Caco-2 (cell line): ENCODE measurements at regions not wholly inside any gene's neighbourhood (a gene's known extent, or its start where the extent isn't known, plus 50 kb on each side); places are given as distances from the start of the nearest gene placed in this dataset.

ENCODE experiments used
- BruUV-seq: library from RNA; stranded (reverse); fragments of 400-500 nt; replicated peaks from 2 replicates; lab custom pipeline; 2021; lab: Mats Ljungman, UMichigan
- CTCF ChIA-PET: fragments of 300-600 bp; sonication (Branson Sonifier 250); formaldehyde crosslinking; loops from one replicate; lab custom pipeline; 2022; ENCODE audit warnings: antibody characterized with exemption; lab: Charles Lee
- POLR2A ChIA-PET: fragments of 300-600 bp; sonication (Branson Sonifier 250); formaldehyde crosslinking; loops from one replicate; lab custom pipeline; 2022; ENCODE audit warnings: antibody characterized with exemption; lab: Charles Lee
- DNase-seq, 2 experiments: peaks; one replicate each; pipeline versions ENCODE4 v3.0.0 to v3.0.0-alpha.2; 2020 to 2022
- H3K27me3 ChIP-seq: replicated peaks from 2 replicates; pipeline ENCODE4 v1.6.0; 2011; ENCODE audit warnings: low read length; ENCODE audit not compliant: control insufficient read depth, insufficient read depth
- H3K36me3 ChIP-seq: 2 replicates; pipeline ENCODE4 v1.5.1; 2011; ENCODE audit warnings: low read length; ENCODE audit not compliant: control insufficient read depth, insufficient read depth
- H3K4me1 ChIP-seq: fragments of 250-450 bp; sonication (Bioruptor Pico); 2 replicates; pipeline ENCODE4 v1.5.1; 2020; ENCODE audit warnings: mild to moderate bottlenecking
- H3K4me3 ChIP-seq: 2 replicates; pipeline ENCODE4 v1.5.1; 2011; ENCODE audit warnings: low read depth, mild to moderate bottlenecking, control low read depth, low read length
- H3K9me3 ChIP-seq: fragments of 250-450 bp; sonication (Bioruptor Pico); 2 replicates; pipeline ENCODE4 v1.5.1; 2020; ENCODE audit warnings: mild to moderate bottlenecking, moderate library complexity
- H3K27ac Mint-ChIP-seq: one replicate; pipeline ENCODE4 v1.8.0; 2022; ENCODE audit warnings: mixed read lengths; ENCODE audit not compliant: unreplicated experiment
- H3K27me3 Mint-ChIP-seq: one replicate; pipeline ENCODE4 v1.8.0; 2022; ENCODE audit warnings: mixed read lengths; ENCODE audit not compliant: insufficient read depth, unreplicated experiment
- H3K36me3 Mint-ChIP-seq: one replicate; pipeline ENCODE4 v1.8.0; 2022; ENCODE audit warnings: mild to moderate bottlenecking, mixed read lengths; ENCODE audit not compliant: insufficient read depth, unreplicated experiment
- H3K4me1 Mint-ChIP-seq: one replicate; pipeline ENCODE4 v1.8.0; 2022; ENCODE audit warnings: low read depth, mixed read lengths; ENCODE audit not compliant: unreplicated experiment
- H3K4me3 Mint-ChIP-seq: one replicate; pipeline ENCODE4 v1.8.0; 2022; ENCODE audit warnings: mild to moderate bottlenecking, moderate library complexity, mixed read lengths; ENCODE audit not compliant: unreplicated experiment
- H3K9me3 Mint-ChIP-seq: one replicate; pipeline ENCODE4 v1.8.0; 2022; ENCODE audit warnings: mixed read lengths; ENCODE audit not compliant: unreplicated experiment
- intact Hi-C: fragments of 100-400 bp; cut with micrococcal nuclease; formaldehyde crosslinking; loops from one replicate; pipeline ENCODE4 v1.10.0; 2022; ENCODE audit not compliant: unreplicated experiment
- TF ChIP-seq, protein P1 (sequence below), 2 experiments: fragments of 200-600 bp in 1 of 2; IDR thresholded peaks; 1 replicate in 1 of 2; 2 replicates in 1 of 2; pipeline versions ENCODE4 v1.5.1 to v1.8.0; 2011 to 2022; ENCODE audit warnings: antibody characterized with exemption in 1 of 2, control low read depth in 1 of 2, inconsistent platforms in 1 of 2, low read depth in 1 of 2, low read length in 1 of 2, mild to moderate bottlenecking in 1 of 2, moderate library complexity in 1 of 2; ENCODE audit not compliant: insufficient read depth in 1 of 2, severe bottlenecking in 1 of 2, unreplicated experiment in 1 of 2

DNA sequence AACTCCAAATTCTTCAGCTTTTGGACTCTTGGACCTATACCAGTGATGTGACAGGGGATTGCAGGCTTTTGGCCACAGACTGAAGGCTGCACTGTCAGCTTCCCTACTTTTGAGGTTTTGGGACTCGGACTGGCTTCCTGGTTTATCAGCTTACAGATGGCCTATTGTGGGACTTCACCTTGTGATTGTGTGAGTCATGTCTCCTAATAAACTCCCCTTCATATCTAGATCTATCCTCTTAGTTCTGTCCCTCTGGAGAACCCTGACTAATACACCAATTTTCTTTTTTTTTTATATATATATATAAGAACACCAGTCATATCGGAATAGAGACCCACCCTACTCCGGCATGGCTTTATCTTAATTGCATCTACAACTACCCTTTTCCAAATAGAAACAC, 166.8 kb downstream of the ETV1 start:
- CTCF ChIA-PET, result no interaction called here
- Histone ChIP-seq H3K4me3 (no peak overlapping the region), H3K4me1 (no peaks in the 10 kb centered on the region), H3K9me3 (no peaks in the 10 kb centered on the region; the same call in 1 of the 2 replicates), H3K36me3 (no peaks in the 10 kb centered on the region), H3K27me3 (no peaks in the 10 kb centered on the region)
- Mint-ChIP-seq H3K9me3 (no peaks in the 10 kb centered on the region), H3K27me3 (no peaks in the 10 kb centered on the region), H3K36me3 (no peaks in the 10 kb centered on the region), H3K4me1 (no peaks in the 10 kb centered on the region), H3K4me3 (no peak overlapping the region), H3K27ac (no peak overlapping the region)
- intact Hi-C loops, result no loop called here
- BruUV-seq, result no TSS peak
- no peak for DNase-seq
- TF ChIP-seq, protein P1, sequence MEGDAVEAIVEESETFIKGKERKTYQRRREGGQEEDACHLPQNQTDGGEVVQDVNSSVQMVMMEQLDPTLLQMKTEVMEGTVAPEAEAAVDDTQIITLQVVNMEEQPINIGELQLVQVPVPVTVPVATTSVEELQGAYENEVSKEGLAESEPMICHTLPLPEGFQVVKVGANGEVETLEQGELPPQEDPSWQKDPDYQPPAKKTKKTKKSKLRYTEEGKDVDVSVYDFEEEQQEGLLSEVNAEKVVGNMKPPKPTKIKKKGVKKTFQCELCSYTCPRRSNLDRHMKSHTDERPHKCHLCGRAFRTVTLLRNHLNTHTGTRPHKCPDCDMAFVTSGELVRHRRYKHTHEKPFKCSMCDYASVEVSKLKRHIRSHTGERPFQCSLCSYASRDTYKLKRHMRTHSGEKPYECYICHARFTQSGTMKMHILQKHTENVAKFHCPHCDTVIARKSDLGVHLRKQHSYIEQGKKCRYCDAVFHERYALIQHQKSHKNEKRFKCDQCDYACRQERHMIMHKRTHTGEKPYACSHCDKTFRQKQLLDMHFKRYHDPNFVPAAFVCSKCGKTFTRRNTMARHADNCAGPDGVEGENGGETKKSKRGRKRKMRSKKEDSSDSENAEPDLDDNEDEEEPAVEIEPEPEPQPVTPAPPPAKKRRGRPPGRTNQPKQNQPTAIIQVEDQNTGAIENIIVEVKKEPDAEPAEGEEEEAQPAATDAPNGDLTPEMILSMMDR (IDR thresholded peaks at IDR 0.05; ENCODE audit: insufficient read depth in 1 of 2, low read depth in 1 of 2, low read length in 1 of 2, severe bottlenecking in 1 of 2, unreplicated experiment in 1 of 2), result no peak
- POLR2A ChIA-PET, result no interaction called here

DNA sequence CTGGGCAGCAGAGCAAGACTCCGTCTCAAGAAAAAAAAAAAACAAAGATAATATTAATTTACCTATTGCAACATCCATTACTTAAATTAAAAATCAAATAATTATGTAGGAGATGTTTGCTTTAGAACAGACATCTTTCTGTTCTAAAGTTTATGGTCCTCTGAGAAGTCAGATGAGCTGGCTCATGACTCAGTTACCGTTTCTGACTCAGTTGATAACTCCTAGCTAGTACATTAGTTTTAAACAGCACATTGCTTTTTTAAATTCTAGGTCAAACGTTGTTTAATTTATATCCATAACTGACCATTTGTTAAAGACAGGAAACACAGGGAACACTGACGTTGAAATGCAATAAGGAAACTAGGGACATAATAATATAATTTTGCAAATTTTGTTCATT, 162.7 kb downstream of the ETV1 start:
- H3K27me3 Mint-ChIP-seq, result no peaks in the 10 kb centered on the region
- intact Hi-C loops, result no loop called here
- no peak overlapping the region for H3K27ac Mint-ChIP-seq
- TF ChIP-seq, protein P1 (IDR thresholded peaks at IDR 0.05; ENCODE audit: insufficient read depth in 1 of 2, low read depth in 1 of 2, low read length in 1 of 2, severe bottlenecking in 1 of 2, unreplicated experiment in 1 of 2), result no peak
- H3K4me1 Mint-ChIP-seq, result no peaks in the 10 kb centered on the region
- Histone ChIP-seq H3K36me3 (no peaks in the 10 kb centered on the region), H3K4me1 (no peaks in the 10 kb centered on the region), H3K4me3 (no peak overlapping the region), H3K27me3 (no peaks in the 10 kb centered on the region), H3K9me3 (no peaks in the 10 kb centered on the region; the same call in 1 of the 2 replicates)
- ChIA-PET CTCF (no interaction called here), POLR2A (no interaction called here)
- DNase-seq, result no peak
- H3K36me3 Mint-ChIP-seq, result no peaks in the 10 kb centered on the region
- no peak overlapping the region for H3K4me3 Mint-ChIP-seq
- BruUV-seq, result no TSS peak
- H3K9me3 Mint-ChIP-seq, result no peaks in the 10 kb centered on the region

DNA sequence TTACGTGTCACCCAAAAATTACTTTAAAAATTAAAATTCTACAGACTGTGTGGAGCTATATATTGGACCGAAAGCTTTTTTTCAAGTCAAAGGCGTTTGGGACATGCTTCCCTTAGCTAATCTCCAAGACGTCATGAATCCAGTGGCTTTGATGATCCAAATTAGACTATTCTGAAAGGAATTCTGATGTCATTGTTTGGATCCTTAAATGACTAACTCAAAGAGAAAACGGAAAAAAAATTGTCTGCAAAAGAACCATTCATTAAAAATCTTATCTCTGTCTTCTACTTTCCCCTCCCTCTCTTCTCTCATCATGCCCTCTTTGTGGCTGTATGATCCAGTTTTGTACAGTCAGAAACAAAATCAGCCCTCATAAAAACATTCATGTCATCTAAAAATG, 161.8 kb downstream of the ETV1 start:
- POLR2A ChIA-PET, result no interaction called here

More for the DNA sequence above, 161.8 kb downstream of the ETV1 start:
- H3K4me1 ChIP-seq, result no peaks in the 10 kb centered on the region
- no peaks in the 10 kb centered on the region for H3K27me3 Mint-ChIP-seq
- no peak for DNase-seq
- CTCF ChIA-PET, result no interaction called here
- no peaks in the 10 kb centered on the region for H3K4me1 Mint-ChIP-seq
- no peak overlapping the region for H3K27ac Mint-ChIP-seq
- no peaks in the 10 kb centered on the region for H3K27me3 ChIP-seq
- no peaks in the 10 kb centered on the region for H3K9me3 Mint-ChIP-seq
- no TSS peak for BruUV-seq
- no peaks in the 10 kb centered on the region for H3K36me3 Mint-ChIP-seq
- no peak overlapping the region for H3K4me3 Mint-ChIP-seq
- no peak overlapping the region for H3K4me3 ChIP-seq
- no peaks in the 10 kb centered on the region for H3K36me3 ChIP-seq
- intact Hi-C loops, result no loop called here
- no peaks in the 10 kb centered on the region; the same call in 1 of the 2 replicates for H3K9me3 ChIP-seq
- TF ChIP-seq, protein P1 (IDR thresholded peaks at IDR 0.05; ENCODE audit: insufficient read depth in 1 of 2, low read depth in 1 of 2, low read length in 1 of 2, severe bottlenecking in 1 of 2, unreplicated experiment in 1 of 2), result no peak
